Type B pancreatic cell (in vitro differentiated cells): ENCODE measurements at regions not wholly inside any gene's neighbourhood (a gene's known extent, or its start where the extent isn't known, plus 50 kb on each side); places are given as distances from the start of the nearest gene placed in this dataset.
"Not testable (repeated sequence)": the region's sequence is repeated elsewhere in the genome, so short reads cannot be mapped to it uniquely, and the experiment has no call there.

Experiments used
- DNase-seq: peaks from one replicate; pipeline ENCODE4 v3.0.0; 2021; ENCODE audit warnings: mixed read lengths; ENCODE audit not compliant: unreplicated experiment; ENCODE audit errors: extremely low spot score
- H3K27ac Mint-ChIP-seq: 2 replicates; pipeline ENCODE4 v1.8.0; 2021; ENCODE audit warnings: mild to moderate bottlenecking, mixed read lengths
- H3K27me3 Mint-ChIP-seq: 2 replicates; pipeline ENCODE4 v1.8.0; 2021; ENCODE audit warnings: mixed read lengths
- H3K36me3 Mint-ChIP-seq: 2 replicates; pipeline ENCODE4 v1.8.0; 2021; ENCODE audit warnings: mixed read lengths
- H3K4me1 Mint-ChIP-seq: one replicate; pipeline ENCODE4 v1.8.0; 2021; ENCODE audit warnings: mixed read lengths; ENCODE audit not compliant: unreplicated experiment
- H3K4me3 Mint-ChIP-seq: 2 replicates; pipeline ENCODE4 v1.8.0; 2021; ENCODE audit warnings: mild to moderate bottlenecking, mixed read lengths
- H3K9me3 Mint-ChIP-seq: 2 replicates; pipeline ENCODE4 v1.8.0; 2021; ENCODE audit warnings: mixed read lengths
- CTCF ChIP-seq: fragments of 200-600 bp; sonication (generic); conservative IDR thresholded peaks from 2 replicates; pipeline ENCODE4 v1.5.0; 2021; ENCODE audit warnings: antibody characterized with exemption, mild to moderate bottlenecking

GRCh38 chr6:165837948-165838745 is 175.1 kb upstream of the PDE10A start:
- Mint-ChIP-seq H3K4me1 (peaks cover 12% of the 10 kb centered on the region), H3K9me3 (no peaks in the 10 kb centered on the region), H3K27ac (no peak overlapping the region), H3K27me3 (peaks cover 45% of the 10 kb centered on the region), H3K36me3 (no peaks in the 10 kb centered on the region), H3K4me3 (no peak overlapping the region)
- DNase-seq: no peak
- no peak for TF ChIP-seq CTCF

- H3K4me3 Mint-ChIP-seq, DNase-seq, H3K4me1 Mint-ChIP-seq, H3K27ac Mint-ChIP-seq, H3K9me3 Mint-ChIP-seq, H3K36me3 Mint-ChIP-seq: not testable (repeated sequence)
- peaks cover 44% of the 10 kb centered on the region for H3K27me3 Mint-ChIP-seq
Measured at GRCh38 chr6:165836648-165837047, 173.6 kb upstream of the PDE10A start.

GRCh38 chr6:165835410-165835851 is 172.4 kb upstream of the PDE10A start:
- H3K9me3 Mint-ChIP-seq: no peaks in the 10 kb centered on the region
- H3K27ac Mint-ChIP-seq: no peak overlapping the region
- H3K27me3 Mint-ChIP-seq: peaks cover 39% of the 10 kb centered on the region
- no peak overlapping the region for H3K4me3 Mint-ChIP-seq
- H3K4me1 Mint-ChIP-seq: peaks cover 6% of the 10 kb centered on the region
- no peak for DNase-seq
- H3K36me3 Mint-ChIP-seq: no peaks in the 10 kb centered on the region
- no peak for TF ChIP-seq CTCF

GRCh38 chr6:165834613-165835259 is 171.7 kb upstream of the PDE10A start:
- Mint-ChIP-seq H3K27me3 (peaks cover 32% of the 10 kb centered on the region), H3K27ac (no peak overlapping the region), H3K4me3 (no peak overlapping the region), H3K9me3 (no peaks in the 10 kb centered on the region), H3K36me3 (no peaks in the 10 kb centered on the region), H3K4me1 (peaks cover 6% of the 10 kb centered on the region)
- DNase-seq: no peak
- no peak for TF ChIP-seq CTCF

- Mint-ChIP-seq H3K27ac (no peak overlapping the region), H3K27me3 (peaks cover 38% of the 10 kb centered on the region), H3K36me3 (no peaks in the 10 kb centered on the region), H3K9me3 (no peaks in the 10 kb centered on the region), H3K4me1 (peaks cover 6% of the 10 kb centered on the region), H3K4me3 (no peak overlapping the region)
- no peak for DNase-seq
- TF ChIP-seq CTCF: no peak
Measured at GRCh38 chr6:165833355-165833754, 170.3 kb upstream of the PDE10A start.

- H3K4me1 Mint-ChIP-seq: peaks cover 6% of the 10 kb centered on the region
- no peak overlapping the region for H3K27ac Mint-ChIP-seq
- peaks cover 6% of the 10 kb centered on the region for H3K9me3 Mint-ChIP-seq
- TF ChIP-seq CTCF: no peak
- H3K4me3 Mint-ChIP-seq: no peak overlapping the region
- no peak for DNase-seq
- H3K36me3 Mint-ChIP-seq: no peaks in the 10 kb centered on the region
- peaks cover 46% of the 10 kb centered on the region for H3K27me3 Mint-ChIP-seq
Measured at GRCh38 chr6:165831812-165832510, 168.9 kb upstream of the PDE10A start.
